ENCODE measurements at regions not wholly inside any gene's neighbourhood (a gene's known extent, or its start where the extent isn't known, plus 50 kb on each side); places are given as distances from the start of the nearest gene placed in this dataset.
A peak's percentile ranks its signal among the peaks of the same experiment; 100 is the strongest.

GRCh38 chr1:62988867-62989266, 204.9 kb downstream of the ATG4C start:
- no peak for DNase-seq

- no peak for DNase-seq
These were observed 205.6 kb downstream of the ATG4C start for GRCh38 chr1:62989497-62989896.

DNA sequence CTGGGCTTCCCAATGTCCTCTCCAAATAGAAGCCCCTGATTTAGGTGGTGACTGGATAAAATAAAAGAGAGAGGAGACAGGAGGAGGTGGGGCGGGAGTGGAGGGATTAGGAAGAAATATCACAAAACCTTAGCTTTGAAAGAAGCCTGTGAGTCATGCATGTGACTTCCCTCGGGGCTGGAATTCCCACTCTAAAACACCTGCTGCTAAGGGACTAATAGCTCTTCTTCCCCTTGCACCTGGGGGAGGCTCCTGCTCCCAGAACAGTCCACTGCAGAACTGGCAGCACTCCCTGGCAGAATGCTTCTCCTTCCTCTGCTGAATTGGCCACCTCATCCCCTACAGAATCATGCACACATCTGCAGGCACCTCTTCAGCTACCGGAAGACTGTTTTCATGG, 207.2 kb downstream of the ATG4C start:
- DNase-seq, result no peak

GRCh38 chr1:62993844-62994243, 209.9 kb downstream of the ATG4C start:
- no peak for DNase-seq

- DNase-seq, result no peak
These were observed 211.2 kb downstream of the ATG4C start for GRCh38 chr1:62995173-62995572.

- DNase-seq, result no peak
These were observed 214.0 kb downstream of the ATG4C start for GRCh38 chr1:62997884-62998283.

GRCh38 chr1:62998845-62999649, 215.1 kb downstream of the ATG4C start:
- DNase-seq, result no peak

- DNase-seq, result no peak
These were observed 216.6 kb downstream of the ATG4C start for GRCh38 chr1:63000508-63000907.

- DNase-seq, result peak in 1 of 2 donors; percentile 1
These were observed 220.9 kb downstream of the ATG4C start for GRCh38 chr1:63004868-63005267.

DNA sequence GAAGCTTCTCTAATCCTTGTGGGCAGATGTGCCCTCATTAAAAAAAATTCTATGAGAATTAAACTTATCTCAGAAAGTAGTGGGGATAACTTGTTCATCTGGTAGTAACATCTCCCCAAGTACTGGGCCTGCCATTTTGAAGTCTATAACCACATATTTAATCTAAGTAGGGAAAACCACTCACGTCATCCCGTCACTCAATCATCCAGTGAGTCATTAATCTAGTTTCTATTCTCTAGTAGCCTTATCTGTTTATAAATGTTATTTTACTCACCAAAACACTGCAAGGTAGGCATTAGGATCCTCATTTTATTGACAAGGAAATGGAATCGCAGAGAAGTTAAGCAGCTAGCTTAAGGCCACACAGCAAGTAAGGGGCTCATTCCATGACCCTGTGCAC, 221.9 kb downstream of the ATG4C start:
- DNase-seq, result no peak

DNA sequence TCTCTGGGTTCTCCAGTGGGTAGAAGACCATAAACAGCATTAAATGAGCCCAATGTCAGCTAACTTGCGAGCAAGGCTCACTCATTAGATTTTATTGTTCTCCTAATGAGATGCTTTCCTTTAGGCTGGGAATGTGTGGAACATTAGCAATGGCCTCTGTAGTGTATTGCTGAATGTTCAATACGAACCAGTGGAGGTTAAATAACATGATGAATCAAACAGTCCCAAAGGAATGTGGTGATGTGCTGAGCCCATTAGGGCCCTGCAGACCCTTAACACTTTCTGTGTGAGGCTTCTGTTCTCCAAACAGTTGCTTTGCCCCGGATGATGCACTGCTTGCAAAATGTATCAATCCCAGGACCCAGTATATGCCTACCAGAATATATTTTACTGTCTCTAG, 225.5 kb downstream of the ATG4C start:
- DNase-seq, result no peak

GRCh38 chr1:63010913-63011660, 227.2 kb downstream of the ATG4C start:
- DNase-seq, result no peak

- DNase-seq, result no peak
These were observed 228.4 kb downstream of the ATG4C start for GRCh38 chr1:63012339-63012738.

GRCh38 chr1:63014267-63014666, 230.3 kb downstream of the ATG4C start:
- DNase-seq, result no peak

DNA sequence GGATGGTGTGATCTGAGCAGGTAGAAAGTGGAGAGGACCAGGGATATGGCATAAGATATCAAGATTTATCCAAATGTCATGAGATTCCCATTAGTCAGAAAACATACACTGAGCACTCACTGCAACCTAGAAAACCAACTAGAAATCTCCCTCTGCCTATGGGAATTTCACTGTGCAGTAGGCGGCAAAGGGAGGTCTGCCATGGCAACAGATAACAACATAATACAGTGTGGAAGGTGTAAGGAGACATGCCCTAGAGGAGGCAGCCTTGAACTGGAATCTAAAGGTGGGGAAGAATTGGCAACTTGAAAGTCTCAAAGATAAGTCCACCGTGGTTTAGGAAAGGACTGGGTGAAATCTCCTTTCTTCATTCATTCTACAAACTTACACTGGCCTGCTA, 238.4 kb downstream of the ATG4C start:
- no peak for DNase-seq

GRCh38 chr1:63023171-63023570, 239.2 kb downstream of the ATG4C start:
- DNase-seq, result no peak

- DNase-seq, result no peak
These were observed 239.7 kb downstream of the ATG4C start for GRCh38 chr1:63023637-63024036.

GRCh38 chr1:63024132-63024531, 240.2 kb downstream of the ATG4C start:
- DNase-seq, result no peak

DNA sequence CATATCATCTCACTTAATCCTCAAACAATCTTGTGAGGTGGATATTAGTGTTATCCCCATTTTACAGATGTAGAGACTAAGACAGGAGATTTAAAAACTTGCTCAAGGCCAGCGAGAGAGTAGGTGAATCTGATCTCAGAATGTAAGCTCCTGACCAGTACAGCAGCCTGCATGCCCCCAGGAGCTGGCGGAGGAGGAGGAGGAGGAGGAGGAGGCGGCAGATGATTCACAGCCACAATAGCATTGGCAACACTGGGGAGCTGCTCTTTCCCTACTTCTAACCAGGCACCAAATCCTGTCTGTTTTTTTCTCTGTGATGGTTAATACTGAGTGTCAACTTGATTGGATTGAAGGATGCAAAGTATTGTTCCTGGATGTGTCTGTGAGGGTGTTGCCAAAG, 243.2 kb downstream of the ATG4C start:
- no peak for DNase-seq

GRCh38 chr1:63032171-63032570, 248.2 kb downstream of the ATG4C start:
- DNase-seq, result no peak

- DNase-seq, result no peak
These were observed 249.3 kb downstream of the ATG4C start for GRCh38 chr1:63033211-63033610.

DNA sequence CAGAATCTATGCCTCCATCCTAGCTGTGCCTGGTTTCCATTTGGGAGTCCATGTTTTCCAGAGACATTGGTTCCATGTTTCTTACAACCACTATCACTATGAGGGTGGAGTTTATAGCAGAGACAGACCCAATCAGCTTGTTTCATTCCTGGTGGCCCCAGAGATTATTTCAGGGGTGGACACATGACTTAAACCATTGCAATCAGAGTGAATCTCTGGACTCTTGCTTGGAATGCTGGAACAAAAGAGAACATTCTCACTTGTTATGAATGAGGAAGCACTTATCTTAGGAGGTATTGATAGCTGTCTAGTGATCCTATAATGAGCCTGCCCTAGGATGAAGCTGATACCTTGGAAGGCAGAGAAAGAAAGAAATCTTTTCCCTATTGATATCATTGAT, 250.3 kb downstream of the ATG4C start:
- DNase-seq, result no peak

DNA sequence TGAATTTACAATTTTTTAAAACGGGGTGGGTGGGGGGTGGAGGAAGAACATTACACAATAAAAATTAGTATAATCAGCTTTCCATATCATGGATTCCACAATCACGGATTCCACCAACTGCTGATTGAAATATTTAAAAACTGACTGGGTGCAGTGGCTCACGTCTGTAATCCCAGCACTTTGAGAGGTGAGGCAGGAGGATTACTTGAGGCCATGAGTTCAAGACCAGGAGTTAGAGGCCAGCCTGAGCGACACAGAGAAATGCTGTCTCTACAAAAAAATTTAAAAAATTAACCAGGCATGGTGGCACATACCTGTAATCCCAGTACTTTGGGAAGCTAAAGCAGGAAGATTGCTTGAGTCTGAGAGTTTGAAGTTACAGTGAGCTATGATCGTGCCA, 254.7 kb downstream of the ATG4C start:
- DNase-seq, result no peak

- DNase-seq, result no peak
These were observed 257.7 kb downstream of the ATG4C start for GRCh38 chr1:63041660-63042059.

Measured in hippocampal formation (tissue), 2 donors.